CD4-positive, alpha-beta T cell (primary cell): ENCODE measurements at regions not wholly inside any gene's neighbourhood (a gene's known extent, or its start where the extent isn't known, plus 50 kb on each side); places are given as distances from the start of the nearest gene placed in this dataset.

Experiments used
- ATAC-seq: fragments of 200-7000 bp; cut with Tn5 transposase; one replicate; pipeline ENCODE4 v1.10.0; 2022; ENCODE audit warnings: mild to moderate bottlenecking; ENCODE audit not compliant: poor library complexity
- CTCF ChIA-PET: fragments of 350-600 bp; sonication (Branson Sonifier 250); formaldehyde crosslinking; loops from one replicate; lab custom pipeline; 2021; ENCODE audit warnings: antibody characterized with exemption, inconsistent platforms; lab: Charles Lee
- POLR2A ChIA-PET: fragments of 350-600 bp; sonication (Branson Sonifier 250); formaldehyde crosslinking; loops from one replicate; lab custom pipeline; 2021; ENCODE audit warnings: antibody characterized with exemption, inconsistent platforms; lab: Charles Lee
- DNase-seq, 14 experiments: peaks; one replicate each; pipeline ENCODE4 v3.0.0-alpha.2; 2013 to 2020; ENCODE audit warnings: mixed read lengths in 2 of 14
- H3K27ac ChIP-seq, 2 donors: one replicate each; pipeline versions ENCODE4 v1.5.1 to v1.7.0; 2013; ENCODE audit warnings: low read length in 2 of 2, low read depth in 1 of 2, mild to moderate bottlenecking in 1 of 2
- H3K27me3 ChIP-seq, 2 experiments: 1 replicate in 1 of 2; 2 replicates in 1 of 2; pipeline versions ENCODE4 v1.6.1 to v1.7.0; 2013; ENCODE audit warnings: low read length in 2 of 2, control low read depth in 1 of 2, mild to moderate bottlenecking in 1 of 2, moderate library complexity in 1 of 2; ENCODE audit not compliant: insufficient read depth in 2 of 2, control insufficient read depth in 1 of 2
- H3K36me3 ChIP-seq: one replicate; pipeline ENCODE4 v1.6.1; 2013; ENCODE audit warnings: low read length, control low read depth; ENCODE audit not compliant: insufficient read depth
- H3K4me1 ChIP-seq: one replicate; pipeline ENCODE4 v1.6.1; 2013; ENCODE audit warnings: low read length, control low read depth; ENCODE audit not compliant: insufficient read depth
- H3K4me3 ChIP-seq: one replicate; pipeline ENCODE4 v1.5.1; 2013; ENCODE audit warnings: mild to moderate bottlenecking, low read length, moderate library complexity
- H3K9me3 ChIP-seq, 2 experiments: 1 replicate in 1 of 2; 2 replicates in 1 of 2; pipeline versions ENCODE4 v1.6.1 to v1.7.0; 2013; ENCODE audit warnings: low read length in 2 of 2, mild to moderate bottlenecking in 2 of 2, control low read depth in 1 of 2, moderate library complexity in 1 of 2; ENCODE audit not compliant: control insufficient read depth in 1 of 2, insufficient read depth in 1 of 2
- H3K27ac Mint-ChIP-seq: one replicate; pipeline ENCODE4 v1.8.0; 2020; ENCODE audit warnings: mixed read lengths
- H3K27me3 Mint-ChIP-seq: one replicate; pipeline ENCODE4 v1.8.0; 2021; ENCODE audit warnings: mixed read lengths
- H3K36me3 Mint-ChIP-seq: one replicate; pipeline ENCODE4 v1.8.0; 2021; ENCODE audit warnings: low read depth, mixed read lengths
- H3K4me1 Mint-ChIP-seq: one replicate; pipeline ENCODE4 v1.8.0; 2021; ENCODE audit warnings: low read depth, mixed read lengths
- H3K4me3 Mint-ChIP-seq: one replicate; pipeline ENCODE4 v1.8.0; 2020; ENCODE audit warnings: mild to moderate bottlenecking, mixed read lengths
- H3K9me3 Mint-ChIP-seq: one replicate; pipeline ENCODE4 v1.8.0; 2020; ENCODE audit warnings: mixed read lengths
- CTCF ChIP-seq: fragments of 200-600 bp; IDR thresholded peaks from one replicate; pipeline ENCODE4 v1.8.0; 2022; ENCODE audit warnings: antibody characterized with exemption, mild to moderate bottlenecking
- intact Hi-C, 2 experiments: fragments of 100-400 bp; cut with DNase I in 1 of 2; cut with micrococcal nuclease in 1 of 2; formaldehyde crosslinking; loops; one replicate each; pipeline versions ENCODE4 v1.15.1 to v1.9.0; 2023 to 2025; cut with DNase I, micrococcal nuclease

- no peak overlapping the region for H3K4me3 ChIP-seq
- Mint-ChIP-seq H3K27ac (no peak overlapping the region), H3K9me3 (peaks cover 6% of the 10 kb centered on the region), H3K36me3 (no peaks in the 10 kb centered on the region), H3K4me3 (no peak overlapping the region), H3K4me1 (no peaks in the 10 kb centered on the region), H3K27me3 (no peaks in the 10 kb centered on the region)
- TF ChIP-seq CTCF, result no peak
- intact Hi-C loops, result no loop called here
- DNase-seq (no peak), ATAC-seq (no peak)
- no peaks in the 10 kb centered on the region for H3K27me3 ChIP-seq
- H3K9me3 ChIP-seq, result peaks cover 0 to 5% of the 10 kb centered on the region in 2 experiments
- ChIA-PET POLR2A (no interaction called here), CTCF (no interaction called here)
- no peaks in the 10 kb centered on the region for H3K4me1 ChIP-seq
- H3K36me3 ChIP-seq, result no peaks in the 10 kb centered on the region
- H3K27ac ChIP-seq, result no peak overlapping the region
These were observed 134.6 kb upstream of the FBXO33 start for GRCh38 chr14:39566795-39567194.

GRCh38 chr14:39563361-39563760 lies 131.1 kb upstream of the FBXO33 start:
- no peaks in the 10 kb centered on the region for H3K36me3 ChIP-seq
- no peak overlapping the region for H3K4me3 ChIP-seq
- no peak overlapping the region for H3K4me3 Mint-ChIP-seq
- intact Hi-C loops, result no loop called here
- H3K27me3 ChIP-seq, result no peaks in the 10 kb centered on the region
- ChIA-PET CTCF (no interaction called here), POLR2A (no interaction called here)
- no peaks in the 10 kb centered on the region for H3K27me3 Mint-ChIP-seq
- H3K27ac ChIP-seq, result no peak overlapping the region
- peaks cover 4 to 8% of the 10 kb centered on the region in 2 experiments for H3K9me3 ChIP-seq
- H3K36me3 Mint-ChIP-seq, result peaks cover 12% of the 10 kb centered on the region
- no peak overlapping the region for H3K27ac Mint-ChIP-seq
- H3K9me3 Mint-ChIP-seq, result peaks cover 16% of the 10 kb centered on the region
- ATAC-seq, result no peak
- TF ChIP-seq CTCF, result no peak
- no peak for DNase-seq
- no peaks in the 10 kb centered on the region for H3K4me1 ChIP-seq
- no peaks in the 10 kb centered on the region for H3K4me1 Mint-ChIP-seq

- no peaks in the 10 kb centered on the region for H3K4me1 ChIP-seq
- CTCF ChIA-PET, result no interaction called here
- Mint-ChIP-seq H3K4me1 (no peaks in the 10 kb centered on the region), H3K27ac (no peak overlapping the region), H3K4me3 (no peak overlapping the region), H3K9me3 (peaks cover 16% of the 10 kb centered on the region), H3K27me3 (no peaks in the 10 kb centered on the region), H3K36me3 (peaks cover 12% of the 10 kb centered on the region)
- no peaks in the 10 kb centered on the region for H3K27me3 ChIP-seq
- peaks cover 8 to 11% of the 10 kb centered on the region in 2 experiments for H3K9me3 ChIP-seq
- no peaks in the 10 kb centered on the region for H3K36me3 ChIP-seq
- H3K27ac ChIP-seq, result no peak overlapping the region
- DNase-seq (no peak), ATAC-seq (no peak)
- no peak for TF ChIP-seq CTCF
- intact Hi-C loops, result no loop called here
- H3K4me3 ChIP-seq, result no peak overlapping the region
- POLR2A ChIA-PET, result no interaction called here
These were observed 129.9 kb upstream of the FBXO33 start for GRCh38 chr14:39562175-39562574.
